Pancreas (tissue), 10 donors: ENCODE measurements at regions not wholly inside any gene's neighbourhood (a gene's known extent, or its start where the extent isn't known, plus 50 kb on each side); places are given as distances from the start of the nearest gene placed in this dataset.

Source experiments
- ATAC-seq, 4 donors: fragments of 200-7000 bp; cut with Tn5 transposase; one replicate each; pipeline versions ENCODE4 v1.8.0 to v1.9.1; 2020; ENCODE audit warnings: mild to moderate bottlenecking in 4 of 4, moderate library complexity in 4 of 4
- DNase-seq, 6 donors: peaks; one replicate each; pipeline ENCODE4 v3.0.0-alpha.2; 2020
- FAIRE-seq: peaks from 2 replicates; lab custom pipeline; 2012; peaks lifted over from hg19 to GRCh38; lab: Jason Lieb, UNC
- H3K27ac ChIP-seq, 4 donors: fragments of 200-600 bp; sonication (generic); 1 replicate in 3 of 4; 2 replicates in 1 of 4; pipeline versions ENCODE4 v1.5.0 to v1.8.0; 2020
- H3K27me3 ChIP-seq, 4 donors: fragments of 200-600 bp; one replicate each; pipeline ENCODE4 v1.8.0; 2021
- H3K36me3 ChIP-seq, 3 donors: fragments of 200-600 bp; sonication (generic) in 1 of 3; one replicate each; pipeline versions ENCODE4 v1.5.0 to v1.8.0; 2020 to 2021
- H3K4me1 ChIP-seq, 3 donors: fragments of 200-600 bp; one replicate each; pipeline ENCODE4 v1.8.0; 2021
- H3K4me3 ChIP-seq, 4 donors: fragments of 200-600 bp; sonication (generic) in 2 of 4; one replicate each; pipeline versions ENCODE4 v1.5.0 to v1.8.0; 2020 to 2021
- H3K9me3 ChIP-seq, 4 donors: fragments of 200-600 bp; one replicate each; pipeline ENCODE4 v1.8.0; 2021
- CTCF ChIP-seq, 4 donors: fragments of 200-600 bp; sonication (generic) in 3 of 4; IDR thresholded peaks; one replicate each; pipeline versions ENCODE4 v1.5.0 to v1.8.0; 2021; ENCODE audit warnings: antibody characterized with exemption in 4 of 4
- WGBS, 2 donors: extraction: QIAGEN DNeasy Blood & Tissue Kit; methylation state at CpG; one replicate each; pipeline ENCODE4 v1.1.7; 2013; 5-methylcytosine and 5-hydroxymethylcytosine counted together
- intact Hi-C, 3 donors: fragments of 100-400 bp; cut with DNase I; formaldehyde crosslinking; loops; one replicate each; pipeline versions ENCODE4 v1.11.1 to v1.14.2; 2022
- donor health status: healthy with polysubstance abuse.
- donor health status: DM: no; HTN: no; CAD: no; lungs with moderate emphysema.
- donor health status: DM: no; HTN: no; CAD: no.
- donor health status: control.
- donor health status: control.
- donor health status: Bipolar disorder and iron deficiency.
- donor health status: DM: yes; HTN: yes; CAD: no.
- donor health status: DM: no; HTN: no; CAD: no.
- donor health status: DM: no; HTN: no; CAD: no.
- donor health status: DM: yes; HTN: yes; CAD: no.

DNA sequence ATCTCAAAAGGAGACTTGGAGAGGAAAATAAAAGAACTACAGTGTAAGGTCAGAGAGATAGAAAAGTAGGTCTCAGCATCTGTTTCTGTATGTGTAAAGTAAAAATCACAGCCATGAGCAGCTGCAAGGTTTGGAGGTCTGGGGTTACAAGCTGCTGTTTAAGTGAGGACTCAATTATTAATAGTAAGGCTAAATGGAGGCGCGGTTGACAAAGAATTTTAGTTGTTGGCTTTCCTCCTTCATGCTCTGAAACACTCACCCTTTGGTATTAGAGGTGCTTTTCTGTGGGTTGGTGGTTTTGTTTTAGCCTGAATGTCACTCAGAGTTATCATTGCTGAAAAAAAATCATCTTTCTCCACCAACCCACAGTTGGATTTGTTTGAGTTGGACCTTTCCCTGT, 59.8 kb upstream of the HAO2 start:
- ATAC-seq (no peak), FAIRE-seq (no peak), DNase-seq (no peak)
- no peaks in the 10 kb centered on the region for H3K27me3 ChIP-seq
- no peaks in the 10 kb centered on the region for H3K4me1 ChIP-seq
- H3K4me3 ChIP-seq, result no peak overlapping the region
- H3K27ac ChIP-seq, result no peak overlapping the region
- 88 to 95% methylated on average over 2 of the region's 2 CpGs for WGBS, 2 donors
- intact Hi-C loops, result no loop called here
- TF ChIP-seq CTCF (IDR thresholded peaks at IDR 0.05), result no peak
- no peaks in the 10 kb centered on the region for H3K9me3 ChIP-seq
- H3K36me3 ChIP-seq, result no peaks in the 10 kb centered on the region

DNA sequence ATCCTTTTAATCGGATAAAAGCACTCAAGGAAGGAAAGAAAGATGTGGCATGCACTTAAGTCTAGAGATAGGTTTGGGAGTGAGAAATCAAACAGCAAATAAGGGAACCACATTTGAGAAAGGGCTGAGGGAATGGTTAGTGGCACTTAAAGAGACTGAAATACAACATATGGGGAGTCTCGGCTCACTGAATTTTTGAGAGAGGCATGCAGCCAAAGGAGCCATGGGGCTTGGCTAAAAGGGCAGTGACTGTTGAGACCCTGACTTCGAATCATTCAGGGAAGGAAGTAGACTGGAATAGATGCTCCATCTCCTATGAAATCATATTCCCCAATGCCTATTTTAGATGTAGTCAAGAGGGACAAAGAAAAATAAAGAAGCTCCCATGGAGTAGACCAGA, 58.3 kb upstream of the HAO2 start:
- DNase-seq, result no peak
- H3K27me3 ChIP-seq, result no peaks in the 10 kb centered on the region
- no peak overlapping the region for H3K4me3 ChIP-seq
- no peaks in the 10 kb centered on the region for H3K36me3 ChIP-seq
- H3K4me1 ChIP-seq, result no peaks in the 10 kb centered on the region
- H3K9me3 ChIP-seq, result no peaks in the 10 kb centered on the region
- 40 to 60% methylated on average over 3 of the region's 3 CpGs for WGBS, 2 donors
- no peak for ATAC-seq
- intact Hi-C loops, result no loop called here
- no peak for TF ChIP-seq CTCF (IDR thresholded peaks at IDR 0.05)
- FAIRE-seq, result no peak
- H3K27ac ChIP-seq, result no peak overlapping the region

DNA sequence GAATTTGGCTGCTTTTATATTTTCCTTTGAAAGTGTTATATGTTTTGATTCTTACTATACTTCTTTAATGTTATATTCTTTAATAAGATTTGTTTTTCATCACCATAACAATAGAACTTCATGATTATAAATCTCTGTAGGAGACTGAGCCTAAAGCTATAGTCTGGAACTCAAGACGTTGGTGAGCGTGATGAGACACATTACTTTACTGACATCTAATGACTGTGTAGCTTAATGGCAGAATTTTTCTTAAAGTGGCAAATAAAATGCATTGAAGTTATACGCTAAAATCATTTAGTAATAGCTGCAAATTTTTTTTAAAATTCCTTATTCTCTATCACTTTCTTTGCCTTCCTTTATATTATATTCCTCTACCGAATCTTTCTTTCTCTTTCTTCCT, 56.1 kb upstream of the HAO2 start:
- FAIRE-seq (no peak), ATAC-seq (no peak), DNase-seq (no peak)
- no peak for TF ChIP-seq CTCF (IDR thresholded peaks at IDR 0.05)
- H3K27ac ChIP-seq, result no peak overlapping the region
- intact Hi-C loops, result no loop called here
- no peaks in the 10 kb centered on the region for H3K27me3 ChIP-seq
- 71 to 72% methylated on average over 4 of the region's 4 CpGs for WGBS, 2 donors
- no peaks in the 10 kb centered on the region for H3K9me3 ChIP-seq
- H3K36me3 ChIP-seq, result no peaks in the 10 kb centered on the region
- H3K4me1 ChIP-seq, result no peaks in the 10 kb centered on the region
- no peak overlapping the region for H3K4me3 ChIP-seq

DNA sequence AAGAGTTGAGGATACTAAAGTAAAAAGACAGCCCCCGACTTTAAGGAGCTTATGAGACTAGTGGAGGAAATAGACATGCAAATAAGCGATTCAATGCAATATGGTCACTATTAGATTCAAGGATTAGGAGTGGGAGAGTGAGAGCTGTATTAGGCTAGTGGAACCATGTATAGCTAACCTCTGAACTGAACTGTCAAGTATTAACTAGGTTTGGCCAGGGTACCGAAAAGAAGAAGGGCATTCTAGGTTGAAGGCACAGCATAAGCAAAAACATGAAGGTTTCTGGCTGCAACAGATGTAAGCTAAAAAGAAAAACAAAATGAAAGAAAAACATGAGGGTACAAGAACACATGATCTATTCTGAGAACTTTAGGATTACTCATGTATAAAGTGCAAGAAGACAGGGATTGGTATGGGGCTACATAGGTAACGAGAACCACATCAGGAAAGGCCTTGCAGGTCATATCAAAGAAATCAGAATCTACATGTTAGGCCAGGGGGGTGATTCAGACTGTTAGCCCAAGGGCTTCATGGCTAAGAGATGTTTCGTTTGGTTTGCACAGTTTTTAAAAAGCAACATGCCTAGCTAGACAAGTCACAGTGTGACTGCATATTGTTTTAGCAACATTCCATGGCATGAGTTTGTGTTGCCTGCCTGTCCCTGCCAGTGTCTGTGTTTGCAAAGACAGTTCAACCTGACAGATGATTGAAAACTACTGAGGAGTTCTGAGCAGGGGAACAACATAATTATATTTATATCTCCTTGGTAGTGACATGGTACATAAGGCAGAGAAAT, 54.4 kb upstream of the HAO2 start:
- WGBS, 2 donors, result 72 to 83% methylated on average over 5 of the region's 5 CpGs
- ATAC-seq (no peak), DNase-seq (no peak)

More for the DNA sequence above, 54.4 kb upstream of the HAO2 start:
- Histone ChIP-seq H3K27ac (no peak overlapping the region), H3K27me3 (no peaks in the 10 kb centered on the region), H3K4me3 (no peak overlapping the region), H3K9me3 (no peaks in the 10 kb centered on the region), H3K4me1 (no peaks in the 10 kb centered on the region), H3K36me3 (no peaks in the 10 kb centered on the region)
- TF ChIP-seq CTCF (IDR thresholded peaks at IDR 0.05), result no peak
- intact Hi-C loops, result no loop called here
- FAIRE-seq, result no peak
